HG02885 (cell line): ENCODE measurements at regions not wholly inside any gene's neighbourhood (a gene's known extent, or its start where the extent isn't known, plus 50 kb on each side); places are given as distances from the start of the nearest gene placed in this dataset.
"Not testable (repeated sequence)": the region's sequence is repeated elsewhere in the genome, so short reads cannot be mapped to it uniquely, and the experiment has no call there.

ENCODE experiments used
- ATAC-seq: cut with Tn5 transposase; IDR thresholded peaks from one replicate; pipeline ENCODE4 v1.9.1; 2021; ENCODE audit warnings: mild to moderate bottlenecking; ENCODE audit not compliant: unreplicated experiment, poor library complexity

DNA sequence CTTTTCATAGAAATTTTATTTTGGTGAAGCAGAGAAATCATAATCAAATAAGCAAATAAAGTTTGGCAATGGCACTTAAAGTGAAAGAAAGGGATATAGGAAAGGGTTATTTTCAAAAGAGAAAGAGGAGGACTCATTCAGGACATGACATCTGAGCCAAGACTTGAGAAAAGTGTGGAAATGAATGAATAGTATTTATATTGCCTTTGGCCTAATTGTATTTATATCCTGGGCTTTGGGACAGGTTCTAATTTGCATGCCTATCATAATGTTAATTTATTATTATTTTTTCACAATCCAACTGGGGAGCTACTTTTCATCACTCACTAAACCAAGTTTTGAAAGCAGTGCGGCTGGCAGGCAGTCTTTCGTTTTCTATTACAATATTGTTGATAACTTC is 376.8 kb downstream of the HGF start:
- no peak for ATAC-seq

DNA sequence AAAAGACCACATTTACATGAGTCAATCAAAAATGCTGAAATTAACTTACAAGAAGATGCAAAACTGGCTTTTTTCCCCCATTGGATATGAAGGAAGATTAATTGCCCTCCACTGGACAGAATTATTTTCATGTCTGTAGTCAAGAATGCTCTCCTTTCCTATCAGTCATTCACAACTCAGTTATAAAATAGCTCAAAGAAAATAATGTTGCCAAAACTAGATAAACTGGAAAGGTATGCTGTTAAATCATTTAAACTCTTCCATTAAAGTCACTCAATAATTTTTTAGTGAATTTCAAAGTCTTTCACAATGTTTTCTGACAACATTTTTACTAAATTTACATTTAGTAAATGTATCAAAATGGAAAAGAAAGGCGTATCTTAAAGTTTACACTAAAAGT is 384.5 kb downstream of the HGF start:
- ATAC-seq, result no peak

DNA sequence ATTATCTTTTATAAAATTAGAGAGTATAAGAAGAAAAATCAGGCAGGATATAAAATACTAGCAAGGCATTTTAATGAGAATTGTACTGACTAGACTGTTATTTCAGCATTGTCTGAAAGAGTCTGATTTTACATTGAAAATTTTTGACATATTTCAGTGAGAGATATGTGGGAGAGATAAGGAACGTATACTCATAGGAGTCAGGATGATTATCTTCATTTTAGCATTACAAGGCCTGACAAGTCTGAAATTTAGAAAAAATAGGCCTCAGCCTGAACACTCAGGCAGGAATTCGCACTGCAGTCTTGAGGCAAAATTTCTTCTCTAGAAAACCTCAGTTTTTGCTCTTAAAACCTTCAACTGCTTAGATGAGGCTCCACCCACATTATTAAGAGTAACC is 386.0 kb downstream of the HGF start:
- ATAC-seq, result no peak

DNA sequence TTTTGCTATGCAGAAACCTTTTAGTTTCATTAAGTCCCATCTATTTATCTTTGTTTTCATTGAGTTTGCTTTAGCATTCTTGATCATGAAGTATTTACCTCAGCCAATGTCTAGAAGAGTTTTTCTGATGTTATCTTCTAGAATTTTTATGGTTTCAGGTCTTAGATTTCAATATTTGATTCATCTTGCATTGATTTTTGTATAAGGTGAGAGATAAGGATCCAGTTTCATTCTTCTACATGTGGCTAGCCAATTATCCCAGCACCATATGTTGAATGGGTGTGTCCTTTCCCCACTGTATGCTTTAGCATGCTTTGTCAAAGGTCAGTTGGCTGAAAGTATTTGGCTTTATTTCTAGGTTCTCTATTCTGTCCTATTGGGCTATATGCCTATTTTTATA is 395.2 kb downstream of the HGF start:
- not testable (repeated sequence) for ATAC-seq

DNA sequence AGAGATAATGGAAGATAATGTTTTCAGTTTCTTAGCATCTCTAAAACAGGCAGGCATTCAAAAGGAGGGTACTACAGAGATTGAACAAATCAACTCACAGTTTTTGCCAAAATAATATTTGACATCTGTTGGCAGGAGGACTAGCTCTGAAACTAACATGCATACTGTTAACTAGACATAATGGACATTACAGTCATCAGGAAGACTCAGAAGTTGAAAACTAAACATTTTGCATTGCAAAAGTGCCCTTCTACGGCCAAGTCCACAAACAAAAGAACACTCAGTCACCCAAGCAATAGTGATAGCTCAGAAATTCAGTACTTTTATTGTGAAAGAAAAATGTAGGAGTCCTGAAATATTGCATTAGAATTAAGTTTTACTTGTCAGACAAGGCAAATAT is 399.0 kb downstream of the HGF start:
- ATAC-seq, result no peak

DNA sequence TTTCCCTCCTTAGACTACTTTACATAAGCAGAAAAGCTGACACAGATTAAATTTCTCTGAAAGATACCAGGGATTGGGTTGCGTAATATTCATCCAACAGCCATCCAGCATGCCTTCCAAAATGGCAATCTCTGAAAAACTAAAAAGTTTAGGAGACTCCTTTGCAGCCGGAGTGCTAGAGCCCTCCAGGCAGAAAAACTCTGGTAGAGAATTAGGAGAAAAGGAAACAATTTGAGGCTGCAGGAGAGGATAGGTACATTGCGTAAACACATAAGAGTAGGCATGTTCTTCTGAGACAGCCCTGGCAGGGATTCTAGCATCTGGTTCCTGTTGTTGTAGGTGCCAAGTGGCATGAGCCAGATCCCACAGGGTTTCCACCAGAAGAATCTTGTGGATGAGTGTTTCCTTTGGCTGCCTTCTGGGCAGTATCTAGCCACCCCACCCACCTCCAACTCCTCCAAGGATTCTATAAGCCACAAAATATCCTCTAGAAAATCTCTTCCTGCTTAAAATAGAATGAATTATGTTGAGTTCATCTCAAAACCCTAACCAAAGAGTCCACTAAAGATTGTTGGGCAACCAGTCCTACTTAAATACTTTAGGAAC is 402.4 kb downstream of the HGF start:
- ATAC-seq, result no peak

DNA sequence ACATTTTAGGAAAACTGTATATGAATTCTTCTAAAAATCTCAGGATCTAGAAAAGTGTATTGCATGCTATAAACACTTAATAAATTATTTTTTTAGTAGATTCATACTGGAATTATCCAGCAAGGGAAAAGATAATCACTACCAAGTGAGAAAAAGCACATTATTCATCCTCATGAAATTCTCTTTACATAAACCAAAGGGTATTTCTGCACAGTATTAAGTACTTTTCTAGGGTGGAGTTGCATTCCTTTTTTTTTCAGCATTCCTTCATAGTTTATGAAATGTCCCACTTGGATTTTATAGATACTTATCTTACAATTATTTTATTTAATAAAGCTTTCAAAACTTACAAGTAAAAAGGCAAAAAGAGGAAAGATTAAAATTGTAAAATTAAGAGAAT is 403.3 kb downstream of the HGF start:
- ATAC-seq, result no peak

DNA sequence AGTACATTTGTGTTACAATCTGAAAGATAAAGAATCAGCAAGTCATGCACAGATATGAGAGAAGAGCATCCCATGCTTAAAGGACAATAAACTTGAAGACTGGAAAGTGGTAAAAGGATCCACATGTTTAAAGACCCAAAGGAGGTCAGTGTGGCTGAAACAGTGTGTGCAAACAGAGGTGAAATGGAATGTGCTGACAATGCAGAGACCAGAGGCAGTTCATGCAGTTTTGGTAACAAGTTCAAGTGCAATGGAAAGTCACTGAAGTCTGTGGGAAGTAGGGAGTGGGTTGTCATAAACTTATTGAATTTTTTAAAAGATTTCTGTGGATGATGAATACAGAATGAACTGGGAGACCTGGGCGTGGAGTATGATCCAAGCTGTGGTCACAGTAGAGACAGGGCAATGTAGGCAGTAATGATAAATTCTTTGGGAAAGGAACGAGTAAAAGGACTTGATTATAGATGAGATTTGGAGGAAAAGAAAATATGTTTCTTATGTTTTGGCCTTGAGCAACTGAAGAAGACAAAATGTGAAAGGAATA is 408.0 kb downstream of the HGF start:
- ATAC-seq, result no peak

DNA sequence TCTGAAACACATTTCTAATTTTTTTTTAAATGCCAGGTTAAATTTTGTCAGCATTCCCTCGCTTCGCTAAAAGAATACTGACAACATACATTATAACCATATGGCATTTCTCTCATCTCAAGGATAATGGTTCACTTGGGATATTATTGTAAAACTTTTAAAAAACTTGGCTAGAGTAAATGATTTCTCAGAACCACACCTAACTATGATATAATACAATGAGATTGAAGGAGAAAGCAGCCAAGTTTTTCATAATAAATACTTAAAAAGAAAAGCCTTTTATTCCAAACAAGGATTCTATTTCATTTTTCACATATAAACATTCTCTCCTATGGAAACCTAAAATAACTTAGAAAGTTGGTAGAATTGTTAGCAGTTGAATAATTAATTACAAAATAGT is 413.9 kb downstream of the HGF start:
- no peak for ATAC-seq

DNA sequence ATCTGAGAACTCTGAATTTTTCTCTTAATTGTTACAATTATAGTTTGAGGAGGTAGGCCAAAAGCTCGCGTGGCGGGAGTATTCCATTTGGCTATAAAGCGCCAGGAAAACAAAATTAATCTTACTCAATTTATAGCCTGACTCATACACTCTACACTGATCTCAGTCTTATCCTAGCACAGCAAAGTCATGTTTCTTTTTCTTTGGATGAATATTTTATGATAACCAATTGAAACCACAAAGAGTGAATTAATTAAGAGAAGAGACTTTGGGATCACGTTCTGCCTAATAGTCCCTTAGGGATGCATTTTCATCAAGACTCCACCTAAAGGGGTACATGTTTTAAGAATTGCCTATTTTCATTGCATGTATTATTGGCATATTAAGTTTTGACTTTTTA is 420.8 kb downstream of the HGF start:
- ATAC-seq, result no peak

DNA sequence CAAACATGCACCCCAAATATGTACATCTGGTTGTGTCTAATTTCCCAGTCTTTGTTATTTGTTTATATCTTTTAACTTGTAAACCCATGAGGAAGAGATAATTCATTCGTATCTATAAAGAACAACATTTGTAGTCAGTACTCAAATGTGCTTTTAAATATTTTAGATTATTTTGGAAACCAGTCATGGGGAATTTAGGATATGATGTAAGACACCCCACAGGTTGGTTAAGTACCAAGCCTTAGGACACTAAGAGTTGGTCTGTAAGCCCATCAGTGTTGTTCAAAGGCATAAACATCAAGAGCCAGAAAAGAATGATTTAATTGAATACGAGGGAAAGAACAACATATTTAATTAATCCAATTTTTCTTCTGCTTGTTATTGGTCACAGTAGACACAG is 421.1 kb upstream of the SEMA3C start:
- no peak for ATAC-seq

DNA sequence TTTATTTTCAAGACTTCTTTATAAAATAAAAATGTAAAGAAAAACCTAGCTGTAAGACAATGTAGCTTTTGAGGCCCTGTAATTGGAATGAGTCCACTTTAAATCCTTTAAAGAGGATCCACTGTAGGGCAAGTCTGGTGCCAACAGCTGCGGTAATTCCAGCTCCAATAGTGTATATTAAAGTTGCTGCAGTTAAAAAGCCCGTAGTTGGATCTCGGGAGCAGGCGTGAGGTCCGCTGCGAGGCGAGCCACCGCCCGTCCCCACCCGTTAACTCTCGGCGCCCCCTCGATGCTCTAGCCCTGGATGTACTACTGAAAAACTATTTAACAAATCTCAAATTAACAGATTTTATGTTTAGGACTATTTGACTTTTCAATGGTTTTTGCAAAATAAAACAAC is 414.7 kb upstream of the SEMA3C start:
- ATAC-seq, result no peak

DNA sequence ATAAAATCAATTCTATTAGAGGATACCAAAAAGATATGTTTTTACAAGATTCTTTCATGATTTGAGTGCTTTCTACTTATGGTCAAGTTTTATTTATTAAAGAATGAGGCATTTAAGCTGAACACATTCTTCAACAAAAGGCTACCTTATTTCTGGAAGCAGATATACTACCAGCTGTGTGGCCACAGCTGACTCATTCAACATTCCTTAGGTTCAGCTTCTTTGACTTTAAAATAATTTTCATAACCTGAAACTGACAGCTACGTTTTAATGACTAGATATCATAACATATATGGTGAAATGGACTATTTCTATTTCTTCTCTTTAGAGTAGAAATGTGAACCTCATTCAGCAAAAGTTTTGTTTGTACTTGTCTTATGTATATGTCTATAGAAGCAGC is 414.2 kb upstream of the SEMA3C start:
- no peak for ATAC-seq

DNA sequence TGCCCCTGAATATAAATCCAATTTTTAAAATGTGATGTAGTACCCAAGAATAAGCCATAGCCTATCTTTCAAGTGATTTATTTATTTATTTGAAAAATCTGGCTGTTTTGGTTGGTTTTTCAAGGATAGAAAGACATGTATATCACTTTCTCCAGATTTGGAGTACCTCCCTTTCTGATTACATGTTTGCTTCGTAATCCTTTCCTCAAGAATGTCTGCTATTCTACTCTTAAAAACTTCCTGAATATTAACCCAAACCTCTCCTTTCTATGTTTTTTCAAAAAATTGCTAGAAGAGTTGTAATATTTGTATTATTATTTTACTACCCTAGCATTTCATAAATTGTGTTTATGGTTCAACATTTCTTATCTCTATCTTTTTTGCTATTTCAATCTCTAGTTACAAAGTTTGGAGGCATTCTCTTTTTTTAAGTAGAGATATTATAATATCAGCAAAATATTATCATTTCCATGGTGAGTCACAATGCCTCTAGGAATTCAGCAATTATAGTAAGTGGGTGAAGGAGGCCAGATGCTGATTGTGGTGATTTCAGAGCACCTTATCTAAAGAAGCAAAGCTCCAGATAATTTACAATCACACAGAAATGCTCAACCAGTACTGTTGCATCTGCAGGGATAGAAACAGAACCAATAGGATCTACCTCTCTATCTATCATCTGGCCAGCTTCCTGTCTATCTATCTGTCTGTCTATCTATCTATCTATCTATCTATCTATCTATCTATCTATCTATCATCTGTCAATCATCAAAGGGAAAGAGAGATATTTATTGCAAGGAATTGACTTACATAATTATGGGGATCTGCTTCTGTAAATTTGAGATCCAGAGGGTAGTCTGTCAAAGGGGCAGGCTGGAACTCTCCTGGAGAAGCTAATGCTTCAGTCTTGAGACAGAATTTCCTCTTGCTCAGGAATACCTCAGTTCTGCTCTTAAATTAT is 412.5 kb upstream of the SEMA3C start:
- ATAC-seq, result no peak

DNA sequence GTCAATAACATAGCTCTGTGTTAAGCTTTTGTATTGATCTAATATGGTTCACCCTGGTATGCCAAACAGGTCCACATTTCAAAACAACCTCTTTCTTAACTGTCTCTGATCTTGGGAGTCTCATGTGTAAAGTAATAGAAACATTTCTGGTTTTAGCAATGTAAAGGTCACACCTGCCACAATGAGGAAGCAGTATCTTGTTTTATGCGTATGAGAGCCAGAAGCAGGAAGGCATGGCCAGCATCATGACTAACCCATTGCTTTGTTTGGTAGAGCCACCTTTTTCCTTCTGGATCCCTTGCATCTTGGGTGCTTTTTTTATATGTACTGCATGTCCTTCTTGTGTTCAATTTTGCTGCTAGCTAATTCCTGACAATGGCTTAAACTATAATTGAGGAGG is 411.3 kb upstream of the SEMA3C start:
- ATAC-seq, result no peak

DNA sequence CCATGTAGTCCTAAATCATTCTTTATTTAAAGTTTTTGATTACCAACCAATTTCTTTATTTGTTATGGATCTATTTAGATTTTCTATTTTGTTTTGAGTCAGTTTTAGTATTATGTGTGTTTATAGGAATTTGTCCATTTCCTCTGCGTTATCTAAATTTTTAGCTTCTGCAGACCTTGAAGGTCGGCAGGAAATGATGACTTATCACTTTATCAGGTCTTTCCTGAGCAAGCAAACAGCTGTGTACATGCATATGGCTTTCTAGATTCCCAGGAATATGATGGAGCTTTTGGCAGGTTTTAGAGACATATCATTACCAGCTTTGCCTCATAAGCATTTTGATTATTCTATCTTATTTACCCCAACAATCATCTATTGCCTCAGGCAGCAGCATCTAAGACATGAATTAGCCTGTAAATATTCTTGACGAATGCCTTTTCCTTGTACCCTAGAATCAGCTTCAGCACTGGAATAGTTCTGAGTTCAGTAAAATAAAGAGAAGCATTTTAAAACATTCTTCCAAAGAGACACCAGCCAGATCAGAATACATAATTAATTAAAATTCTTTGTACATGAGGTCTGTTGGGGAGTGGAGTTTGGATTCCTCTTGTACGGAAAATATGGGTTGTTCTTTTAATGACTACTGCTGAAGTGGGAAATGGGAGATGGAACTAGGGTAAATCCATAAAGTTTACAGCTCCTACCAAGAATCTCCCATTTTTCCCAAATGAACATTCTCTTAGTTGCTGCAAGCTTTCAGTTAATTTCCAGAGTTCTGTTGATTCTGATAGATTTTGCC is 408.8 kb upstream of the SEMA3C start:
- no peak for ATAC-seq

DNA sequence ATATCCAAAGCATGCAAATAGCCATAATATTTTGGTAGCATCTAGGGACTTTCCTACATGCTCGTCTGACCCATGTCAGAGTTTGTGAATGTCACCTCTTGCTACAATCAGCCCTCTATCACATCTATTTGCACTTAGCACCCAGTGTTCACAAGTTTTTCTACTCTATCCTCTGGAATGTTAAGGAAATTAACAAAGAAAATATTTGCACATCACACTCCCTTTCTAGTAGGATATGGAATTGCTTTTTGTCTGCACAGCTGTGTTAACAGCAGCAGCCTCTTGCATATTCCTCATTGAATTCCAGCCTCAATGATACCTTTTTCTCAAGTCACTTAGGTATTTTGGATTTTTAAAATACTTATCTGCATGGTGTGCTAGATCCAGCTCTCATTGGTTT is 403.1 kb upstream of the SEMA3C start:
- ATAC-seq, result no peak

DNA sequence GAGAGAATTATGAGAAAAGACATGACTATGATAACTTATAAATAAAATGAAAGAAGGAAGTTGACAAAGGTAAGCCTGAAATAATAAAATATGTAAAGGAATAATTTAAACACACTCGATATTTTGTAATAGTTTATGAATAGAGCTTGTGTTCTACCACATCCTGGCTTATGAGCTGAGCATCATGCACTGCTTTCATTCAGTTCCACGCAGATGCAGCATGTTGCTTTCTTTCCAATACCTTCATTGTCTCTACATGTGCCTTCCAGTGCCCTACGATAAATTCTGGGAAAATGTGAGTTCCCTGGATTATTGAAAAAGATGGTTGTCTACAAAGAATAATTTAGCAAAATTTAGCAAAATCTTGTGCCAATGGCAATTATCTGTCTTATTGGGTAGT is 398.9 kb upstream of the SEMA3C start:
- ATAC-seq, result no peak

DNA sequence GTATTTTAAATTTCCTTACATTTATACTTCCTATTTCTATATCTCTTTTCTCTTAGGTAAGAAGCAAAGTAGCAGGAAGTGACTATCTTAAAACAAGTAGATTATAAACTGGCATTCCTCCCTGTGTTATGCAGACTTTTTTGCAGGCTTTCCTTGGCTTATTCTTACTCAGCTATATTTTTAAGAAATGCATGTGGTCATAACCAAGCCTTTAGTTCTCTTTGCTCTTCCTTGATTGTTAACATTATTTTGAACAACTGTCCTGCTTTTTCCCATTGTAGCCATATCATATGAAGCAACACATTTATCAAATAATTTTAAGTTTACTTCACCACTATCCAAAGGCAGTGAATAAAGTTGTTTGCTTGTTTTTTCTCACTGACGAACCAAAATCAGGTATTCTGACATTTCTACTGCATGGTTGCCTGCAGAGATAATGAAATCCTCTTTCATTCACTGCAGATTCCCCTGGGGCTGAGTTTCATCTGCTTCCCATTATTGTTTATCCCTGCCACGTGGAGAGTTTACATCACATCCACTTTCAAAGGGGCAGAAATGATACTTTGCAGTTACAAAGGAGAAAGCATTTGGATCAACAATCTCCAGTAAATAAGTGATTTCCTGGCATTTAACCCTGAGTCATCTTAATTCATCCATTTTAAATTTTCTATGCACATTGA is 389.9 kb upstream of the SEMA3C start:
- no peak for ATAC-seq

DNA sequence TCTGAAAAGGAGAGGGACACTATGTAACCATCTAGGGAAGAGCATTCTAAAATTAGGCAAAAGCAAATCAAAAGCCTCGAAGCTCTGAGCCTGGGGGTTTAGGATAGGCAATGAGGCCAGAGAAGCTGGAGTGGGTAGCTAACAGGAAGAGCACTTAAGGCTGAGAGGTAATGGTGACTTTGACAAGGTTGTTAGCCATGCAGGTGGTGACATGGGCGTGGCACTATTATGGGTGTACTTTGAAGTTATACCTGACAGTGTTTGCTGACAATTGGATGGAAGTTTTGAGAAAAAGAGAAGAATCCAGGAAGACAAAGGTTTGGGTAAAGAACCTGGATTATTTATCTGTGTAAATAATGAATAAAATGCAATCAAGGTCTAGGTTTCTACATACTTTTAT is 383.0 kb upstream of the SEMA3C start:
- no peak for ATAC-seq
